LoVo (cell line): ENCODE measurements at regions not wholly inside any gene's neighbourhood (a gene's known extent, or its start where the extent isn't known, plus 50 kb on each side); places are given as distances from the start of the nearest gene placed in this dataset.
"Not testable (repeated sequence)": the region's sequence is repeated elsewhere in the genome, so short reads cannot be mapped to it uniquely, and the experiment has no call there.

Experiments used
- DNase-seq: peaks from one replicate; pipeline ENCODE4 v3.0.0-alpha.2; 2016; ENCODE audit warnings: low spot score

- DNase-seq, result peak; percentile 44
Measured at GRCh38 chr12:27863839-27864238, 83.8 kb upstream of the MANSC4 start.

- no peak for DNase-seq
Measured at GRCh38 chr12:27861428-27862167, 81.6 kb upstream of the MANSC4 start.

- no peak for DNase-seq
Measured at GRCh38 chr12:27859648-27860047, 79.6 kb upstream of the MANSC4 start.

- DNase-seq, result not testable (repeated sequence)
Measured at GRCh38 chr12:27857006-27857405, 77.0 kb upstream of the MANSC4 start.

GRCh38 chr12:27852742-27853141 lies 72.7 kb upstream of the MANSC4 start:
- DNase-seq, result no peak
